ENCODE measurements at regions not wholly inside any gene's neighbourhood (a gene's known extent, or its start where the extent isn't known, plus 50 kb on each side); places are given as distances from the start of the nearest gene placed in this dataset.
A peak's percentile ranks its signal among the peaks of the same experiment; 100 is the strongest.

GRCh38 chr14:100638211-100638855 lies 51.1 kb upstream of the BEGAIN start:
- Histone ChIP-seq H3K9me3 (no peaks in the 10 kb centered on the region), H3K27ac (no peak overlapping the region), H3K4me3 (no peak overlapping the region), H3K4me2 (no peak overlapping the region), H3K4me1 (no peaks in the 10 kb centered on the region)
- ChIA-PET POLR2A (no interaction called here), CTCF (interaction anchor here (0.7 to 31.4 kb wide), 8 partner anchors 7 to 253 kb away, joined by 3 to 602 read pairs (median 3); no protein-coding TSS in a partner anchor)
- ATAC-seq (no peak), DNase-seq (ENCODE audit: low read depth in 1 of 2, low spot score in 1 of 2) (no peak), FAIRE-seq (no peak)
- no peak for TF ChIP-seq MAX (IDR thresholded peaks at IDR 0.05)
- no peak for TF ChIP-seq HOXB5 (CRISPR knock-in tag; IDR thresholded peaks at IDR 0.05)
- no peak for TF ChIP-seq JUNB (IDR thresholded peaks at IDR 0.05)
- no peak for TF ChIP-seq FOSB (CRISPR knock-in tag; IDR thresholded peaks at IDR 0.05)
- TF ChIP-seq EHMT2 (IDR thresholded peaks at IDR 0.05; ENCODE audit: low read depth) = no peak
- 90% methylated on average over 9 of the region's 14 CpGs for WGBS (ENCODE audit: missing lambda C conversion rate)

GRCh38 chr14:100639280-100639679 lies 52.1 kb upstream of the BEGAIN start:
- ChIA-PET POLR2A (no interaction called here), CTCF (interaction anchor here (1.0 to 31.4 kb wide), 5 partner anchors 10 to 254 kb away, joined by 3 to 602 read pairs (median 4); no protein-coding TSS in a partner anchor)
- Histone ChIP-seq H3K4me2 (no peak overlapping the region), H3K27ac (no peak overlapping the region), H3K9me3 (no peaks in the 10 kb centered on the region), H3K4me3 (no peak overlapping the region), H3K4me1 (no peaks in the 10 kb centered on the region)
- TF ChIP-seq ZFP36 (IDR thresholded peaks at IDR 0.05; ENCODE audit: borderline replicate concordance, partially characterized antibody) (peak; percentile 24), ZSCAN20 (CRISPR knock-in tag; IDR thresholded peaks at IDR 0.05) (no peak), CEBPB (IDR thresholded peaks at IDR 0.05) (no peak), EP300 (IDR thresholded peaks at IDR 0.05) (no peak), HOXA7 (CRISPR knock-in tag; IDR thresholded peaks at IDR 0.05) (no peak)
- no peak for DNase-seq (ENCODE audit: low read depth in 1 of 2, low spot score in 1 of 2)
- no peak for FAIRE-seq
- WGBS (ENCODE audit: missing lambda C conversion rate) = 65% methylated on average over 6 of the region's 6 CpGs
- ATAC-seq = no peak

GRCh38 chr14:100640471-100641273 lies 53.5 kb upstream of the BEGAIN start:
- Histone ChIP-seq H3K4me2 (no peak overlapping the region), H3K4me1 (peaks cover 9% of the 10 kb centered on the region), H3K9me3 (no peaks in the 10 kb centered on the region), H3K4me3 (no peak overlapping the region), H3K27ac (no peak overlapping the region)
- CTCF ChIA-PET = interaction anchor here (0.9 to 31.4 kb wide), 5 partner anchors 14 to 256 kb away, joined by 3 to 602 read pairs (median 4); no protein-coding TSS in a partner anchor
- TF ChIP-seq FOXS1 (CRISPR knock-in tag; IDR thresholded peaks at IDR 0.05) (no peak), ESRRA (IDR thresholded peaks at IDR 0.05; ENCODE audit: borderline replicate concordance, low read length) (no peak), MAFK (IDR thresholded peaks at IDR 0.05; ENCODE audit: partially characterized antibody) (peak; percentile 4), RCOR1 (IDR thresholded peaks at IDR 0.05; ENCODE audit: low read depth, low read length) (no peak), HEYL (CRISPR knock-in tag; IDR thresholded peaks at IDR 0.05) (no peak), CHD4 (IDR thresholded peaks at IDR 0.05; ENCODE audit: borderline replicate concordance) (no peak), FOSB (CRISPR knock-in tag; IDR thresholded peaks at IDR 0.05) (no peak), CBX2 (IDR thresholded peaks at IDR 0.05; ENCODE audit: borderline replicate concordance, low read depth) (no peak), REST (IDR thresholded peaks at IDR 0.05) (no peak)
- WGBS (ENCODE audit: missing lambda C conversion rate) = 74% methylated on average over 18 of the region's 20 CpGs
- ATAC-seq (no peak), DNase-seq (ENCODE audit: low read depth in 1 of 2, low spot score in 1 of 2) (no peak), FAIRE-seq (no peak)
- POLR2A ChIA-PET = no interaction called here

All from A549 (cell line).